Lung (tissue), 12 donors: ENCODE measurements at regions not wholly inside any gene's neighbourhood (a gene's known extent, or its start where the extent isn't known, plus 50 kb on each side); places are given as distances from the start of the nearest gene placed in this dataset. TPM values are rescaled to one million over a fixed set of nuclear protein-coding genes. Genes with fewer than 3 reads are reported as not detected.

Experiments
- ATAC-seq: fragments of 200-7000 bp; cut with Tn5 transposase; one replicate; pipeline ENCODE4 v1.9.1; 2020; ENCODE audit warnings: moderate number of reproducible peaks; ENCODE audit not compliant: insufficient read depth, low FRiP score
- DNase-seq, 3 donors: peaks; one replicate each; pipeline ENCODE4 v3.0.0-alpha.2; 2013 to 2017
- H3K27ac ChIP-seq, 2 donors: one replicate each; pipeline ENCODE4 v1.5.1; 2013; ENCODE audit warnings: mild to moderate bottlenecking in 2 of 2, moderate library complexity in 2 of 2, control low read depth in 1 of 2, inconsistent platforms in 1 of 2, low read depth in 1 of 2, low read length in 1 of 2
- H3K27me3 ChIP-seq, 3 donors: one replicate each; pipeline ENCODE4 v1.5.1; 2013; ENCODE audit warnings: low read length in 2 of 3; ENCODE audit not compliant: control insufficient read depth in 3 of 3, insufficient read depth in 3 of 3
- H3K36me3 ChIP-seq, 4 donors: one replicate each; pipeline ENCODE4 v1.5.1; 2013; ENCODE audit warnings: low read length in 4 of 4, mild to moderate bottlenecking in 1 of 4, moderate library complexity in 1 of 4; ENCODE audit not compliant: control insufficient read depth in 4 of 4, insufficient read depth in 4 of 4
- H3K4me1 ChIP-seq, 5 donors: one replicate each; pipeline ENCODE4 v1.5.1; 2013; ENCODE audit warnings: low read length in 5 of 5, mild to moderate bottlenecking in 2 of 5, moderate library complexity in 1 of 5; ENCODE audit not compliant: control insufficient read depth in 5 of 5, insufficient read depth in 5 of 5
- H3K4me3 ChIP-seq: one replicate; pipeline ENCODE4 v1.5.1; 2013; ENCODE audit warnings: mild to moderate bottlenecking, control low read depth, moderate library complexity
- H3K9ac ChIP-seq, 2 donors: one replicate each; pipeline ENCODE4 v1.5.1; 2013; ENCODE audit warnings: low read length in 2 of 2, control low read depth in 1 of 2; ENCODE audit not compliant: insufficient read depth in 1 of 2
- H3K9me3 ChIP-seq, 4 donors: one replicate each; pipeline ENCODE4 v1.5.1; 2013; ENCODE audit warnings: low read length in 3 of 4, mild to moderate bottlenecking in 1 of 4, moderate library complexity in 1 of 4; ENCODE audit not compliant: control insufficient read depth in 4 of 4, insufficient read depth in 3 of 4
- small RNA-seq: library from RNA; depleted of rRNA; stranded (forward); fragments of <200 nt; gene quantifications from one replicate; pipeline ENCODE3, GENCODE V24; 2014; ENCODE audit warnings: low replicate concordance
- TF ChIP-seq, protein P1 (sequence below): IDR thresholded peaks from 2 replicates; pipeline ENCODE4 v1.5.1; 2012; ENCODE audit warnings: mild to moderate bottlenecking; ENCODE audit errors: control extremely low read depth, extremely low read depth
- donor health status: control.
- donor health status: control.
- donor health status: Bipolar disorder and iron deficiency.
- donor health status: healthy.
- donor health status: DM: yes; HTN: yes; CAD: no.

DNA sequence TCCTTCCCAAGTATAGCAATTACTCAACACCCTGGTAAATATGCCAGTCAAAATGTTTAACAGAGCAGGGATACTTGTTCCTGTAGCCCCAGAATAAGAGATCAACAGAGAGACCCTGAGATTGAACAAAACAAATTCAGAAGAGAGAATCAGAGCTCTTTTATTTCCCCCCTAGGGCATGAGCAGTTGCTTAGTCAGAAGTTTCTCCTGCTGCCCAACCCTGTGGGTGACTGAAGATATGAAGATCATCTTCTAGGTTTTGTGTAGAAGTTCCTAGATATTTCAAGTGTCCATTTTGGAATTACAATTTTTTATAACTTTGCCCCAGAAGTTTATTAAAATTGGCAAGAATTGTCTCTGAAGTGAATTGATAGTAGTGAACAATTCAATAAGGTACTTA, 59.1 kb upstream of the RXFP1 start:
- TF ChIP-seq, protein P1, sequence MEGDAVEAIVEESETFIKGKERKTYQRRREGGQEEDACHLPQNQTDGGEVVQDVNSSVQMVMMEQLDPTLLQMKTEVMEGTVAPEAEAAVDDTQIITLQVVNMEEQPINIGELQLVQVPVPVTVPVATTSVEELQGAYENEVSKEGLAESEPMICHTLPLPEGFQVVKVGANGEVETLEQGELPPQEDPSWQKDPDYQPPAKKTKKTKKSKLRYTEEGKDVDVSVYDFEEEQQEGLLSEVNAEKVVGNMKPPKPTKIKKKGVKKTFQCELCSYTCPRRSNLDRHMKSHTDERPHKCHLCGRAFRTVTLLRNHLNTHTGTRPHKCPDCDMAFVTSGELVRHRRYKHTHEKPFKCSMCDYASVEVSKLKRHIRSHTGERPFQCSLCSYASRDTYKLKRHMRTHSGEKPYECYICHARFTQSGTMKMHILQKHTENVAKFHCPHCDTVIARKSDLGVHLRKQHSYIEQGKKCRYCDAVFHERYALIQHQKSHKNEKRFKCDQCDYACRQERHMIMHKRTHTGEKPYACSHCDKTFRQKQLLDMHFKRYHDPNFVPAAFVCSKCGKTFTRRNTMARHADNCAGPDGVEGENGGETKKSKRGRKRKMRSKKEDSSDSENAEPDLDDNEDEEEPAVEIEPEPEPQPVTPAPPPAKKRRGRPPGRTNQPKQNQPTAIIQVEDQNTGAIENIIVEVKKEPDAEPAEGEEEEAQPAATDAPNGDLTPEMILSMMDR: no peak
- Histone ChIP-seq H3K9ac (no peak overlapping the region), H3K9me3 (peaks cover 0 to 3% (median 0%) of the 10 kb centered on the region in 4 donors), H3K27me3 (no peaks in the 10 kb centered on the region), H3K36me3 (no peaks in the 10 kb centered on the region), H3K27ac (no peak overlapping the region), H3K4me3 (no peak overlapping the region), H3K4me1 (no peaks in the 10 kb centered on the region)
- no peak for DNase-seq
- ATAC-seq: no peak

Small RNA genes lying in the stretch of these regions (small RNA-seq; reads per million reads assigned to genes)
- gene RNU4-79P: not detected
